ENCODE measurements at regions not wholly inside any gene's neighbourhood (a gene's known extent, or its start where the extent isn't known, plus 50 kb on each side); places are given as distances from the start of the nearest gene placed in this dataset.
"Not testable (repeated sequence)": the region's sequence is repeated elsewhere in the genome, so short reads cannot be mapped to it uniquely, and the experiment has no call there.

- DNase-seq = not testable (repeated sequence)
Measured at GRCh38 chr2:87349006-87349405, 327.4 kb upstream of the PLGLB1 start.

GRCh38 chr2:87352178-87352934 lies 330.7 kb upstream of the PLGLB1 start:
- not testable (repeated sequence) for DNase-seq

GRCh38 chr2:87353408-87353807 lies 331.8 kb upstream of the PLGLB1 start:
- DNase-seq = not testable (repeated sequence)

- not testable (repeated sequence) for DNase-seq
Measured at GRCh38 chr2:87354102-87354501, 332.5 kb upstream of the PLGLB1 start.

- not testable (repeated sequence) for DNase-seq
Measured at GRCh38 chr2:87360250-87360649, 338.6 kb upstream of the PLGLB1 start.

GRCh38 chr2:87360927-87361326 lies 339.3 kb upstream of the PLGLB1 start:
- not testable (repeated sequence) for DNase-seq

- not testable (repeated sequence) for DNase-seq
Measured at GRCh38 chr2:87361805-87362204, 340.2 kb upstream of the PLGLB1 start.

- not testable (repeated sequence) for DNase-seq
Measured at GRCh38 chr2:87364379-87364778, 342.7 kb upstream of the PLGLB1 start.

- not testable (repeated sequence) for DNase-seq
Measured at GRCh38 chr2:87365038-87365437, 343.4 kb upstream of the PLGLB1 start.

- DNase-seq = not testable (repeated sequence)
Measured at GRCh38 chr2:87386063-87386560, 361.8 kb upstream of the PLGLB2 start.

- not testable (repeated sequence) for DNase-seq
Measured at GRCh38 chr2:87395784-87396183, 352.1 kb upstream of the PLGLB2 start.

- not testable (repeated sequence) for DNase-seq
Measured at GRCh38 chr2:87396551-87397265, 351.2 kb upstream of the PLGLB2 start.

GRCh38 chr2:87397276-87398065 lies 350.4 kb upstream of the PLGLB2 start:
- not testable (repeated sequence) for DNase-seq

GRCh38 chr2:87398567-87399305 lies 349.2 kb upstream of the PLGLB2 start:
- DNase-seq = not testable (repeated sequence)

- DNase-seq = no peak
Measured at GRCh38 chr2:87401726-87402345, 346.1 kb upstream of the PLGLB2 start.

GRCh38 chr2:87403893-87404175 lies 344.1 kb upstream of the PLGLB2 start:
- DNase-seq = no peak

- not testable (repeated sequence) for DNase-seq
Measured at GRCh38 chr2:87404411-87405255, 343.3 kb upstream of the PLGLB2 start.

- not testable (repeated sequence) for DNase-seq
Measured at GRCh38 chr2:87405531-87406216, 342.2 kb upstream of the PLGLB2 start.

GRCh38 chr2:87406406-87407175 lies 341.3 kb upstream of the PLGLB2 start:
- not testable (repeated sequence) for DNase-seq
